ENCODE measurements at regions not wholly inside any gene's neighbourhood (a gene's known extent, or its start where the extent isn't known, plus 50 kb on each side); places are given as distances from the start of the nearest gene placed in this dataset.

DNA sequence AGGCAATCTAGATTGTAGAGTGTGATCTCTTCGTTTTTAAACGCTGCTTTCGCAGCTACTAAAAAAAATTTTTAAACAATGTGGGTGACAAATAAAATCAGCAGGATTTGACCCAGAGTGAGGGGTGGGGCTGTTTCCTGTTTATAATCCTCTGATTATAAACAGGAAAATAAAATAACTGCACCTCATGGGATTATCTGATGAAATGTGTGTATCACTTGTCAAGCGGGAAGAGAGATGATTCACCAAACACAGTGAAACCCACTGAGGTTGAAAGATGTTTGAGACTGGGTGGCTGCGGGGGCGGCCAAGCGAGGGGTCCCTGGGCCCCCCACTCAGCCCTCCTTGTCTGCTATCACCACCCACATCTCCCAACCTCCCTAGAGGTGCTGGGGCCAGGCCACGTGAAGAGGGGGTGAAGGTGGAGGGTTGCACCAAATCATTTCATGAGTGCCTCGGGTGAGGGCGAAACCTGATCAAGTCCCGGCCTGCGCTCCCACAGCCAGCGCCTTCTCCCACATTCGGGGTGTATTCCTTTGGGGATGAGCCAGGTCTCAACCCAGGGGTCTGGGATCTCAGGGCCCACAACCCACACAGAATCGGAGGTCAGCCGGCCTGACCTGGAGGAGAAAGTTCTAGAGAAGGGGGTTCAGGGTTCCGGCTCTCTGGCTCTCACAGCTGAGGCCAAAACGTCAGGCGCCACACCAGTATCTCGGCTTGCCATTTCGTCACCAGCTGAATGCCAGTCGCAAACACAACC, 212.5 kb downstream of the BMP7 start:
- no peak for TF ChIP-seq POLR2AphosphoS5 (IDR thresholded peaks at IDR 0.05)
- TF ChIP-seq, protein P1, sequence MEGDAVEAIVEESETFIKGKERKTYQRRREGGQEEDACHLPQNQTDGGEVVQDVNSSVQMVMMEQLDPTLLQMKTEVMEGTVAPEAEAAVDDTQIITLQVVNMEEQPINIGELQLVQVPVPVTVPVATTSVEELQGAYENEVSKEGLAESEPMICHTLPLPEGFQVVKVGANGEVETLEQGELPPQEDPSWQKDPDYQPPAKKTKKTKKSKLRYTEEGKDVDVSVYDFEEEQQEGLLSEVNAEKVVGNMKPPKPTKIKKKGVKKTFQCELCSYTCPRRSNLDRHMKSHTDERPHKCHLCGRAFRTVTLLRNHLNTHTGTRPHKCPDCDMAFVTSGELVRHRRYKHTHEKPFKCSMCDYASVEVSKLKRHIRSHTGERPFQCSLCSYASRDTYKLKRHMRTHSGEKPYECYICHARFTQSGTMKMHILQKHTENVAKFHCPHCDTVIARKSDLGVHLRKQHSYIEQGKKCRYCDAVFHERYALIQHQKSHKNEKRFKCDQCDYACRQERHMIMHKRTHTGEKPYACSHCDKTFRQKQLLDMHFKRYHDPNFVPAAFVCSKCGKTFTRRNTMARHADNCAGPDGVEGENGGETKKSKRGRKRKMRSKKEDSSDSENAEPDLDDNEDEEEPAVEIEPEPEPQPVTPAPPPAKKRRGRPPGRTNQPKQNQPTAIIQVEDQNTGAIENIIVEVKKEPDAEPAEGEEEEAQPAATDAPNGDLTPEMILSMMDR (IDR thresholded peaks at IDR 0.05) = no peak
- TF ChIP-seq EP300 (IDR thresholded peaks at IDR 0.05) = no peak

Data from suprapubic skin (tissue), 4 donors.